Embryonic facial prominence (tissue), 1 donor: ENCODE measurements at regions not wholly inside any gene's neighbourhood (a gene's known extent, or its start where the extent isn't known, plus 50 kb on each side); places are given as distances from the start of the nearest gene placed in this dataset.
"Not testable (repeated sequence)": the region's sequence is repeated elsewhere in the genome, so short reads cannot be mapped to it uniquely, and the experiment has no call there.

ENCODE experiments used
- DNase-seq: peaks from one replicate; pipeline ENCODE4 v3.0.0-alpha.2; 2016; ENCODE audit errors: extremely low spot score

GRCh38 chr6:113039005-113039404, 691.9 kb downstream of the RFPL4B start:
- DNase-seq = no peak

- no peak for DNase-seq
Measured at GRCh38 chr6:113047148-113047547, 700.0 kb downstream of the RFPL4B start.

GRCh38 chr6:113047932-113048331, 700.8 kb downstream of the RFPL4B start:
- DNase-seq = no peak

GRCh38 chr6:113048741-113049140, 701.6 kb downstream of the RFPL4B start:
- DNase-seq = no peak

- DNase-seq = no peak
Measured at GRCh38 chr6:113049190-113049589, 702.1 kb downstream of the RFPL4B start.

- DNase-seq = peak; percentile 56
Measured at GRCh38 chr6:113050010-113050858, 703.1 kb downstream of the RFPL4B start.

- DNase-seq = peak; percentile 50
Measured at GRCh38 chr6:113050979-113051378, 703.8 kb downstream of the RFPL4B start.

GRCh38 chr6:113052506-113052905, 705.4 kb downstream of the RFPL4B start:
- no peak for DNase-seq

GRCh38 chr6:113055061-113055460, 707.9 kb downstream of the RFPL4B start:
- DNase-seq = peak; percentile 62

GRCh38 chr6:113055998-113056397, 708.9 kb downstream of the RFPL4B start:
- no peak for DNase-seq

- DNase-seq = no peak
Measured at GRCh38 chr6:113057567-113058053, 710.5 kb downstream of the RFPL4B start.

- DNase-seq = no peak
Measured at GRCh38 chr6:113060664-113061063, 713.5 kb downstream of the RFPL4B start.

- DNase-seq = no peak
Measured at GRCh38 chr6:113065611-113066010, 718.5 kb downstream of the RFPL4B start.

GRCh38 chr6:113067612-113068275, 720.6 kb downstream of the RFPL4B start:
- DNase-seq = no peak

- no peak for DNase-seq
Measured at GRCh38 chr6:113068570-113068969, 721.4 kb downstream of the RFPL4B start.

GRCh38 chr6:113070681-113071080, 723.6 kb downstream of the RFPL4B start:
- not testable (repeated sequence) for DNase-seq

GRCh38 chr6:113073611-113074191, 726.6 kb downstream of the RFPL4B start:
- DNase-seq = no peak

- no peak for DNase-seq
Measured at GRCh38 chr6:113076116-113076515, 729.0 kb downstream of the RFPL4B start.

GRCh38 chr6:113076816-113077215, 729.7 kb downstream of the RFPL4B start:
- DNase-seq = no peak

GRCh38 chr6:113077794-113078193, 730.7 kb downstream of the RFPL4B start:
- DNase-seq = no peak

- DNase-seq = no peak
Measured at GRCh38 chr6:113078791-113079190, 731.7 kb downstream of the RFPL4B start.

- no peak for DNase-seq
Measured at GRCh38 chr6:113082745-113083144, 735.6 kb downstream of the RFPL4B start.

GRCh38 chr6:113083947-113084346, 736.8 kb downstream of the RFPL4B start:
- no peak for DNase-seq
